ENCODE measurements at regions not wholly inside any gene's neighbourhood (a gene's known extent, or its start where the extent isn't known, plus 50 kb on each side); places are given as distances from the start of the nearest gene placed in this dataset.

DNA sequence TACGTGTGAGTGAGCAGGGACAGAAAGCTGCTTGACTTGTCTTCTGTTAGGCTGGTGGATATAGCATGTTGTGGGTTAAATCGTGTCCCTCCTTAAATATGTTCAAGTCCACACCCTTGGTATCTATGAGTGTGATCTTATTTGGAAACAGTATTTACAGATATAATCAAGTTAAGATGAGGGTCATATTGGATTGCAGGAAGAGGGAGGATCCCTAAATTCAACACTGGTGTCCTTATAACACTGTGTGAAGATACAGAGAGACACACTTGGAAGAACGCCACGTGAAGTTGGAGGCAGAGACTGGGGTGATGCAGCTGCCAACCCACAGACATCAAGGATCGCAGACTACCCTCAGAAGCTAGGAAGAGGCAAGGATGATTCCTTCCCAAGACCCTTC, 275.2 kb upstream of the SSTR1 start:
- Mint-ChIP-seq H3K4me3 (no peak overlapping the region), H3K27ac (no peak overlapping the region), H3K36me3 (ENCODE audit: low read depth) (no peaks in the 10 kb centered on the region), H3K9me3 (no peaks in the 10 kb centered on the region), H3K4me1 (no peaks in the 10 kb centered on the region), H3K27me3 (no peaks in the 10 kb centered on the region)
- intact Hi-C loops (cut with micrococcal nuclease) = no loop called here
- ChIA-PET CTCF (no interaction called here), POLR2A (no interaction called here)
- TF ChIP-seq CTCF (IDR thresholded peaks at IDR 0.05) = no peak
- ATAC-seq (ENCODE audit: low read depth) = no peak
- DNase-seq = no peak

- intact Hi-C loops (cut with micrococcal nuclease) = no loop called here
- no peaks in the 10 kb centered on the region for H3K27me3 Mint-ChIP-seq
- CTCF ChIA-PET = no interaction called here
- no peak overlapping the region for H3K4me3 Mint-ChIP-seq
- no peak overlapping the region for H3K27ac Mint-ChIP-seq
- no peak for TF ChIP-seq CTCF (IDR thresholded peaks at IDR 0.05)
- no peaks in the 10 kb centered on the region for H3K9me3 Mint-ChIP-seq
- POLR2A ChIA-PET = no interaction called here
- H3K36me3 Mint-ChIP-seq (ENCODE audit: low read depth) = no peaks in the 10 kb centered on the region
- no peaks in the 10 kb centered on the region for H3K4me1 Mint-ChIP-seq
- DNase-seq = no peak
- no peak for ATAC-seq (ENCODE audit: low read depth)
These were observed 270.7 kb upstream of the SSTR1 start for GRCh38 chr14:37936971-37937370.

DNA sequence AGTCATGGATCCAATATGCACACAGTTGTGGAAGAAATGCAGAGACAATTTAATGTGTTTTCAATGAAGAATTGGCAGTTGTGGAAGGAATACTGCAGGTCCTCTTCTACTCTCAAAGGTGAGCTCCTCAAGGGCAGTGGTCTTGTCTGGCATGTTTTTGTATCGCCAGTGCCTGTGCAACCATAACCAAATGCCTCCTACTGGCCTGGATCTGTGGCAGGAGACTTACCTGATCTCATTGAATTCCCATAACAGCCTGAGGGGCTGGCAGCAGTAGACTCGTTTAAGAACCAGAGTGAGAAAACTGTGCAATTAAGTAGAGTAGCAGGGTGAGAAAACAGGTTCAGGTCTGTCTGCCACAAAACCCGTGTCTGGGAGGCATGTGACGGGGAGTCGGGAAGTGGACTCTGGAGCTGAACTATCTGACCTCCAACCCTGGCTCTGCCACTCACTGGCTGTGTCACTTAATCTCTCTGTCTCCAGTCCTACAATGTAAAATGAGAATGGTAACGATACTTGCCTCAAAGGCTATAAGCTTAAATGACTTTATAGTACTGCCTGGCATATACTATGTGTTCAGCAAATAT, 268.2 kb upstream of the SSTR1 start:
- no peak overlapping the region for H3K27ac Mint-ChIP-seq
- ChIA-PET CTCF (no interaction called here), POLR2A (no interaction called here)
- no peaks in the 10 kb centered on the region for H3K27me3 Mint-ChIP-seq
- H3K36me3 Mint-ChIP-seq (ENCODE audit: low read depth) = no peaks in the 10 kb centered on the region
- H3K9me3 Mint-ChIP-seq = no peaks in the 10 kb centered on the region
- no peak overlapping the region for H3K4me3 Mint-ChIP-seq
- no peaks in the 10 kb centered on the region for H3K4me1 Mint-ChIP-seq
- intact Hi-C loops (cut with micrococcal nuclease) = no loop called here
- ATAC-seq (ENCODE audit: low read depth) (no peak), DNase-seq (no peak)
- no peak for TF ChIP-seq CTCF (IDR thresholded peaks at IDR 0.05)

DNA sequence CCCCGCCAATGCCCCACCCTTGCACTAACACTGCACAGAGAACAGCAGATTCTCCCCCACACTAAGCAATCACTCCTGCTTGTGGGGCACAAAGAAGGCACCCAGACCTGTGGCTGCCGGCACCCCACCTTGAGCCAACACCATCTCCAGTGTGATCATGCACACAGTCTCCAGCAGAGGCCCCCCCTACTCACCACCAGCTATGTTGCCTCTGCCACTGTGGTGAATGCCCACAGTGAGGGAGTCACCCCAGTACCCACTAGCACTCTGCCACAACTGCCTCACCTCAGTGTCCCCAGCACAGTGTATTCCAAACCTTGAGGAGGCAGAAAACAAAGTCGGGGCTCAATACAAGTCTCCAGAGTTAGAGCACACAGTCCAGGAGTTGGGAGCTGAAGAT, 261.7 kb upstream of the SSTR1 start:
- Mint-ChIP-seq H3K9me3 (peaks cover 27% of the 10 kb centered on the region), H3K36me3 (ENCODE audit: low read depth) (no peaks in the 10 kb centered on the region), H3K27me3 (no peaks in the 10 kb centered on the region), H3K27ac (no peak overlapping the region), H3K4me3 (no peak overlapping the region), H3K4me1 (no peaks in the 10 kb centered on the region)
- ATAC-seq (ENCODE audit: low read depth) = no peak
- CTCF ChIA-PET = no interaction called here
- POLR2A ChIA-PET = no interaction called here
- TF ChIP-seq CTCF (IDR thresholded peaks at IDR 0.05) = no peak
- intact Hi-C loops (cut with micrococcal nuclease) = no loop called here
- no peak for DNase-seq

DNA sequence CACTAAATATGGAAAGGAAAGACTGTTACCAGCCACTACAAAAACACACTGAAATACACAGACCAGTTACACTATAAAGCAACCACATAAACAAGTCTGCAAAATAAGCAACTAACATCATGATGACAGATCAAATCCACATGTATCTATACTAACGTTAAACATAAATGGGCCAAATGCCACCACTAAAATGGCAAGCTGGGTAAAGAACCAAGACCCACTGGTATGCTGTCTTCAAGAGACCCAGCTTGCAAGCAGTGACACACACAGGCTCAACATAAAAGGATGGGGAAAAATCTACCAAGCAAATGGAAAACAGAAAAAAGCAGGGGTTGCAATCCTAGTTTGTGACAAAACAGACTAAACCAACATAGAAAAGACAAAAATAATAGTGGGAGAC, 260.9 kb upstream of the SSTR1 start:
- H3K9me3 Mint-ChIP-seq = peaks cover 27% of the 10 kb centered on the region
- intact Hi-C loops (cut with micrococcal nuclease) = no loop called here

More for the DNA sequence above, 260.9 kb upstream of the SSTR1 start:
- H3K27me3 Mint-ChIP-seq = no peaks in the 10 kb centered on the region
- CTCF ChIA-PET = no interaction called here
- POLR2A ChIA-PET = no interaction called here
- DNase-seq (no peak), ATAC-seq (ENCODE audit: low read depth) (no peak)
- H3K4me1 Mint-ChIP-seq = no peaks in the 10 kb centered on the region
- H3K27ac Mint-ChIP-seq = no peak overlapping the region
- no peaks in the 10 kb centered on the region for H3K36me3 Mint-ChIP-seq (ENCODE audit: low read depth)
- H3K4me3 Mint-ChIP-seq = no peak overlapping the region
- TF ChIP-seq CTCF (IDR thresholded peaks at IDR 0.05) = no peak
